GM19397 (cell line): ENCODE measurements at regions not wholly inside any gene's neighbourhood (a gene's known extent, or its start where the extent isn't known, plus 50 kb on each side); places are given as distances from the start of the nearest gene placed in this dataset.

ENCODE experiments used
- ATAC-seq: cut with Tn5 transposase; IDR thresholded peaks from one replicate; pipeline ENCODE4 v1.9.1; 2021; ENCODE audit warnings: mild to moderate bottlenecking, moderate library complexity; ENCODE audit not compliant: unreplicated experiment

- ATAC-seq: no peak
Measured at GRCh38 chr4:19803406-19803805, 448.3 kb upstream of the SLIT2 start.

GRCh38 chr4:19793831-19794230, 457.9 kb upstream of the SLIT2 start:
- no peak for ATAC-seq

- no peak for ATAC-seq
Measured at GRCh38 chr4:19791422-19792123, 460.1 kb upstream of the SLIT2 start.

- ATAC-seq: no peak
Measured at GRCh38 chr4:19786616-19787015, 465.1 kb upstream of the SLIT2 start.

GRCh38 chr4:19783667-19784223, 468.0 kb upstream of the SLIT2 start:
- ATAC-seq: no peak

GRCh38 chr4:19780871-19781270, 470.8 kb upstream of the SLIT2 start:
- no peak for ATAC-seq

GRCh38 chr4:19776929-19777328, 474.8 kb upstream of the SLIT2 start:
- no peak for ATAC-seq

GRCh38 chr4:19776021-19776459, 475.7 kb upstream of the SLIT2 start:
- no peak for ATAC-seq

- no peak for ATAC-seq
Measured at GRCh38 chr4:19774690-19775256, 476.9 kb upstream of the SLIT2 start.

GRCh38 chr4:19772581-19772980, 479.1 kb upstream of the SLIT2 start:
- ATAC-seq: no peak

- no peak for ATAC-seq
Measured at GRCh38 chr4:19756661-19757060, 495.0 kb upstream of the SLIT2 start.

- no peak for ATAC-seq
Measured at GRCh38 chr4:19752599-19752998, 499.1 kb upstream of the SLIT2 start.

GRCh38 chr4:19748519-19749479, 502.9 kb upstream of the SLIT2 start:
- no peak for ATAC-seq

- ATAC-seq: no peak
Measured at GRCh38 chr4:19746377-19746776, 505.3 kb upstream of the SLIT2 start.

- no peak for ATAC-seq
Measured at GRCh38 chr4:19743115-19743638, 508.5 kb upstream of the SLIT2 start.

- ATAC-seq: no peak
Measured at GRCh38 chr4:19739101-19739651, 512.5 kb upstream of the SLIT2 start.

- ATAC-seq: no peak
Measured at GRCh38 chr4:19736968-19737756, 514.5 kb upstream of the SLIT2 start.

GRCh38 chr4:19735012-19735411, 516.7 kb upstream of the SLIT2 start:
- ATAC-seq: no peak

GRCh38 chr4:19729886-19730651, 521.6 kb upstream of the SLIT2 start:
- no peak for ATAC-seq
